ENCODE measurements at regions not wholly inside any gene's neighbourhood (a gene's known extent, or its start where the extent isn't known, plus 50 kb on each side); places are given as distances from the start of the nearest gene placed in this dataset.

GRCh38 chr14:62303437-62303836 lies 541.2 kb downstream of the SNAPC1 start:
- no peak for DNase-seq

- DNase-seq, result no peak
Observed at GRCh38 chr14:62304257-62304656, 542.0 kb downstream of the SNAPC1 start.

- DNase-seq, result no peak
Observed at GRCh38 chr14:62307844-62308243, 545.6 kb downstream of the SNAPC1 start.

GRCh38 chr14:62308316-62308715 lies 546.1 kb downstream of the SNAPC1 start:
- DNase-seq, result no peak

- DNase-seq, result no peak
Observed at GRCh38 chr14:62308891-62309290, 546.7 kb downstream of the SNAPC1 start.

GRCh38 chr14:62313212-62313611 lies 551.0 kb downstream of the SNAPC1 start:
- no peak for DNase-seq

- DNase-seq, result no peak
Observed at GRCh38 chr14:62314221-62314620, 552.0 kb downstream of the SNAPC1 start.

GRCh38 chr14:62314871-62315270 lies 552.7 kb downstream of the SNAPC1 start:
- no peak for DNase-seq

- no peak for DNase-seq
Observed at GRCh38 chr14:62315631-62316030, 553.4 kb downstream of the SNAPC1 start.

GRCh38 chr14:62322216-62322615 lies 560.0 kb downstream of the SNAPC1 start:
- no peak for DNase-seq

- no peak for DNase-seq
Observed at GRCh38 chr14:62329427-62329826, 567.2 kb downstream of the SNAPC1 start.

- no peak for DNase-seq
Observed at GRCh38 chr14:62347562-62348011, 585.4 kb downstream of the SNAPC1 start.

- DNase-seq, result no peak
Observed at GRCh38 chr14:62357362-62357761, 595.1 kb downstream of the SNAPC1 start.

- no peak for DNase-seq
Observed at GRCh38 chr14:62364161-62364560, 601.9 kb downstream of the SNAPC1 start.

GRCh38 chr14:62364800-62365280 lies 602.6 kb downstream of the SNAPC1 start:
- no peak for DNase-seq

GRCh38 chr14:62369919-62370560 lies 607.8 kb downstream of the SNAPC1 start:
- peak in 1 of 2 donors; percentile 11 for DNase-seq

- DNase-seq, result no peak
Observed at GRCh38 chr14:62373944-62374343, 611.7 kb downstream of the SNAPC1 start.

- DNase-seq, result no peak
Observed at GRCh38 chr14:62378057-62378456, 615.8 kb downstream of the SNAPC1 start.

- DNase-seq, result no peak
Observed at GRCh38 chr14:62381311-62382070, 619.3 kb downstream of the SNAPC1 start.

- no peak for DNase-seq
Observed at GRCh38 chr14:62409169-62409568, 636.1 kb downstream of the KCNH5 start.

- DNase-seq, result no peak
Observed at GRCh38 chr14:62409626-62410300, 635.5 kb downstream of the KCNH5 start.

- DNase-seq, result no peak
Observed at GRCh38 chr14:62420847-62421246, 624.4 kb downstream of the KCNH5 start.

- no peak for DNase-seq
Observed at GRCh38 chr14:62428429-62429203, 616.6 kb downstream of the KCNH5 start.
